ENCODE measurements at regions not wholly inside any gene's neighbourhood (a gene's known extent, or its start where the extent isn't known, plus 50 kb on each side); places are given as distances from the start of the nearest gene placed in this dataset.
"Not testable (repeated sequence)": the region's sequence is repeated elsewhere in the genome, so short reads cannot be mapped to it uniquely, and the experiment has no call there.

DNA sequence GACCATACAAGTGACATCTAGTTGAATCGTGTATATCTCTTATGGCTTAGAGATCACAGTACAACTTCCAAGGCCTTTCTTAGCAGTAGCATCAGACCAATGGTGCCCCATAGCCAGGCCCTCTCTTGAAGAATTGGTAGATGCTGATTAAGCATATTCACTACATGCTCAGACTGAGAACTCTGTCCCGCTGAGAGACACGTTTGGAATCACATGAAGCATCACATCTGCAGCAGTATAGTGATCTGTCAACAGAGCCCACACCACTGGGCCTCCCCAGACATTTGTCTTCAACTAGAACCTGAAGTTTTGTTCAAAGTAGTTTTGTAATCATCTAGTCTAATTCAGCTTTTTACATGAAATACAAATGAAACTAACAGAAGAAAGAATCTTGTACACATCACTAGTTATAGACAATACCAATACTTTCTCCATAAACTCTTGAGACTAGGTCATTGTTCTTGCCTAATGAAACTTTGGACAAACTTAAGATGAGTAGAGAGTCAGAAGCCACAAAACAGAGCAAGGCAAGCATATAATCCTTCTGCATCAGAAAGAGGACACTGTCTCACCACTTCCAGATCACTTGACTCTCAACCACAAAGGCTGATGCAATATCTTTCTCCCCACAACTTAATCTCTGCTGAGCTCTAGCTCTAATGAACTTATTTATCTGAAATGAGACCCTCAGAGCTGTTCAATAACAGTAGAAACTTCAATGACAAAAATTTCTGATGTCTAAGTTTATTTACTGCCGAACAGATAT, 182.7 kb downstream of the TBX18 start:
- peak; percentile 73 for DNase-seq (ENCODE audit: low read depth)

DNA sequence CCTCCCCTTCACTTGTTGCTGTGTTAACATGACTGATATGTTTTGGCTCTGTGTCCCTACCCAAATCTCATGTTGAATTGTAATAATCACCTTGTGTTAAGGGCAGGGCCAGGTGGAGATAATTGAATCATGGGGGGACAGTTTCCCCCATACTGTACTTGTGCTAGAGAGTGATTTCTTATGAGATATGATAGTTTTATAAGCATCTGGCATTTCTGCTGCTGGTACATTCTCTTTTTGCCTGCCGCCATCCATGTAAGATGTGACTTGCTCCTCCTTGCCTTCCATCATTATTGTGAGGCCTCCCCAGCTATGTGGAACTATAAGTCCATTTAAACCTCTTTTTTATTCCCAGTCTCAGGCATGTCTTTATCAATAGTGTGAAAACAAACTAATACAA, 185.0 kb downstream of the TBX18 start:
- DNase-seq (ENCODE audit: low read depth), result no peak

DNA sequence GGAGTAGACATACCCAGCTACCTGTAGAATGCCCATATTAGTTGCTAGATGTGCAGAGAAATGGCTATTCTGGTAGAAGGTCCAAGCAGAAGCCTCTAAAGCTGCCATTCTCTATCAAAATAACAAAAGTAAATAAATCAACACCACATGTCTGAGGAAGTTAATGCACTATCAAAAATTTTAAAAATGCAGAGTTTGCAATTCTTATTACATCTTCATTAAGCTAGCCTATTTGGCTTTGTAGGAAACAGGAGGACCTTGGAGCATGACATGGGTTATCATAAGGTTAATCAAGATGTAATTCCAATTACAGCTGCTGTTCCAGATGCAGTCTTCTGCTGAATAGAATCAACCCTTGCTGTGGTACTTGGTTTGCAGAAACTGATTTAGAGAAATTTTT, 188.4 kb downstream of the TBX18 start:
- DNase-seq (ENCODE audit: low read depth), result no peak

DNA sequence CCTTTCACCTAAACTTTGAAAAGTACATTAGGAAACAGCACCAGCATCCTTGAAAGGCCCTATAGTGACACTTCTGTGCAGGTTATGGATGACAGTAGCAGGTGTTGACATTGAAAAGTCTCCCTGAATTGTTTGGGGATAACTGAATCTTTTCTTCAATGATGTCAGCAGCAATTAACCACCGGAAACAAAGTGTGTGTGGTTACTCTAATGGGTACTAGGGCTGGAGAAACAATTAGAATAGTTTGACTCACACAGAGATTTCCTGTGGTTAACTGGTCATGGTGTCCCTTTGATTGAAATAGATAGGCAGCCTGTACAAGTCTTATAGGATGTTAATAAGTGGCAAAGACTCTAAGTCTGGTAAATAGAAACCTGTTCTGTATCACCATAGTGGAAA, 189.1 kb downstream of the TBX18 start:
- peak; percentile 83 for DNase-seq (ENCODE audit: low read depth)

DNA sequence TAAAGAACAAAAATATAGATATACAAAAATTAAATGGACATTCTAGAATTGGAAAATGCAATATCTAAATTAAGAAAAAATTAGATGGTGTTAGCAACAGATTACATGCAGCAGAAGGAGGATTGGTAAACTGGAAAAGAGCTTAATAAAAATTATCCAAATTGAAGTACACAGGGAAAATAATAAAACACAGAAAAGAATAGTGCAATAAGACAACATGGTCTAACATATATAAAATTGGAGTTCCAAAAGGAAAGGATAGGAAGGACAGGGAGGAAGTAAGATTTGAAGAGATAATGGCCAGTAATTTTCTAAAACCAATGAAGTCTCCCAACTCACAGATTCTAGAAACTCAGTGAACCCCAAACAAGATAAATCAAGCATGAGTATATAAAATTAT, 194.5 kb downstream of the TBX18 start:
- DNase-seq (ENCODE audit: low read depth), result no peak

DNA sequence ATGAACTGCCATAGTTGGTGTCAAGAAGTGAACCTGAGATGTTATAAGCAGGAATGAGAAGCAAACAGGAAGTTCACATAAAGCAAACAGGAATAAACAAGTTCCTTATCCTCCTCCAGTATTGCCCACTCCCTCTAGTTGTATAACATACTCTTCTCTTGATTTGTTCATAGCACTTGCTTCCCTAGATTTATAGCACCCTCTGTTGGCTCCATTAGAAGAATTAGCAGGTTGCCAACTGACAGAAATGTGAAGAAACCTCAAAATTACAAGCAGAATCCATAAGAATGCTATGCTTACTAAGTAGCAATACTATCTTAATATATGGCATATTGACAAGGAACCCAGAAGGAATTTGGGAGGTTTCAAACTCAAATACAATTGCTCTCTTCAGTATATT, 195.4 kb downstream of the TBX18 start:
- peak; percentile 60 for DNase-seq (ENCODE audit: low read depth)

DNA sequence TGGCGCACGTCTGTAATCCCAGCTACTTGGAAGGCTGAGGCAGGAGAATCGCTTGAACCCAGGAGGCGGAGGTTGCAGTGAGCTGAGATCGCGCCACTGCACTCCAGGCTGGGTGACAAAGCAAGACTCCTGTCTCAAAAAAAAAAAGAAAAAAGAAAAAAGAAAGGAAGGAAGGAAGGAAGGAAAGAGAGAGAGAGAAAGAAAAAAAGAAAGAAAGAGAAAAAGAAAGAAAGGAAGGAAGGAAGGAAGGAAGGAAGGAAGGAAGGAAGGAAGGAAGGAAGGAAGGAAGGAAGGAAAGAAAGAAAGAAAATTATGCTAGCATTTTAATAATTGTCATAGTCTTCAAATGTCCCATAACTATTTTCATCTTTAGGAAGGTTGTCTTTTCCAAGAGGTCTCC, 198.7 kb downstream of the TBX18 start:
- not testable (repeated sequence) for DNase-seq (ENCODE audit: low read depth)

DNA sequence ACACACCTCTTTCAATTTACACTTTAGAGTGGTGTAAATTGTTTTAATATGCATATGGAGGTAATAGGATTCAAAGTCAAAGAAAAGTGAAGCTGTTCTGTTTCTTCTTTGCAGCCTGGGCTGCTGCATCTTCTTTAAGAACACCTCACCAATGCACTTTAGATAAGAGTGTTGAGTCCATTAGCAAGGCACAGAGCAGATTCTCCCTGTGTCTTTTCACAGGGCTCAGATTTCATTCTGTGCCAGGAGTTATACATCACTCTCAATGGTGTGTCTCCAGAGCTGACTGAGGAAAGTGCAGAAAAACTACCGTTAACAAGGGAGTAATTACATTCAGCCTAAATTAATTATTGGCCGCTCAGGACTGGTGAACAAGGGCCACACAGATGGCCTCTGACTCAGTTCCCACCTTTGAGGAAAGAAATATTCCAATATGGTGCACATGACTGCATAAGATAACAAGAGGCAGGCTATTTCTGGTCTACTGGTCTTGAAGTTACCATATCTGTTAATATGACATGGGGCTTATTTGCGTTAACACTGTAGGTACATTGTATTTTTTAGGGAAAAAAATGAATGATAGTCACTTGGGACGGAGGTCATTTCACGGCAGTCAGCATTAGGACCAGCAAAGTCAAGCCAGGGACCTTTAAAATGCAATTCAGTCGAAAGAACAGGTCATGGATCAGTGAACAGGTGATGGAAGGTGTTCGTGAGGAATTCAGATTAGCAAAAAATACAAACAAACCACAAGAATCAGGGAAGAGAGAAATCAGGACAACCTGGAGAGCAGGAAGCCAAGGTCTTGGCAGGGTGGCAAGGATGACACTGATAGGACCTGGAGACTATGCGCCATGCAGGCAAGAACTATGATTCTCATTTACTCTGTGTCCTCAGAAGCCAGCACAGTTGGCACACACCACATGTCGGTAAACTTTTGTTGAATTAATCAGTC, 203.7 kb downstream of the TBX18 start:
- DNase-seq (ENCODE audit: low read depth), result no peak

DNA sequence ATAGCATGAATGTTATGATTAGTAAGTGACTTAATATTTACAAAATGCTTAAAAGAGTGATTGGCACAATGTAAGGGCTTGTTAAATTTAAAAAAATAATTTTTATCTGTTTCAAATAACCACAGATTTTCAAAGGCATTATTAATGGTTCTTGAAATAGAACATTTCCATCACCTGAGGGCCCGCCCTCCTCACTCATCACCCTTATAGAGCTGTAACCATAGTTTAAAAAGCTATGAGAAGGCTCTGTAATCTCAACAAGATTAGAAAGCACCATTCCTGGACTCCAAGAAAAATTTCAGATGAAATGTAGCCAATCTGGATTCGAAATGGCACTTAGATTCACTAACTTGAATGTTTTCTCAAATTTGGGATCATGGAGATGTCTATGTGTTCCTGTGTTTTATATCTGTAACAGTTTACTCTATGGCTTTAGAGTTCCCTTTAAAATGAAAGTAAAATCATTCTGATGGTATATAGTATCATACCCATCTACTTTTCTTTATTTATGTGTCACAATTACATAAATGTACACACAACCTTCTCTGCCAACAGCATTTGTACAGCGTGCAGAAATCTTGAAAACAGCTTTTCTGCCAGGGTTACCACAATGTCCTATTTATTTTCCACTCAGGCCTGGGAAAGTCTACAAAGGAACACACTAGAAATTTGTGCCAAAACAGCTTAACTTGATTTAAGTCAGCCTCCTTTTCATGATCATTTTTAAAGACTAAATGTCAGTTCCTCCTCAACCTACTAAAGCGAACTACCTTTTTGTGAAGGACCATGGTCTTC, 207.7 kb downstream of the TBX18 start:
- no peak for DNase-seq (ENCODE audit: low read depth)

DNA sequence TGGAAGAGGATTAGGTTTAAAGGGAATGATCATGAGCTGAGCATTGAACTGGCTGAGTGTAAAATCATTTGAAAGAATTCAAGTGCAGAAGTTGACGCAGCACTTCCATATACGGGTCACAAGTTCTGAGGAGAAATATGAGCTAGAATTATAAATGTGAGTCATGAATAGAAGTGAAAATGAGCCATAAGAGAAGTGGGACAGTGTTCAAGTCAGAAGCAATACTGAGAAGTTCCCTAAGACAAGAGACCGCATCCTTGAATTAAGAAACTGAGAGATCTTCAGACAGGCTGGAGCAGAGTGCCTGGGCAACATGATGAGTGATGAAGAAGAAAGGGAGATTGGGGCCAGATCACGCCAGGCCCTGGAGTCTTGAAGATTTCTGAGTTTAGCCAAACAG, 209.7 kb downstream of the TBX18 start:
- DNase-seq (ENCODE audit: low read depth), result no peak

DNA sequence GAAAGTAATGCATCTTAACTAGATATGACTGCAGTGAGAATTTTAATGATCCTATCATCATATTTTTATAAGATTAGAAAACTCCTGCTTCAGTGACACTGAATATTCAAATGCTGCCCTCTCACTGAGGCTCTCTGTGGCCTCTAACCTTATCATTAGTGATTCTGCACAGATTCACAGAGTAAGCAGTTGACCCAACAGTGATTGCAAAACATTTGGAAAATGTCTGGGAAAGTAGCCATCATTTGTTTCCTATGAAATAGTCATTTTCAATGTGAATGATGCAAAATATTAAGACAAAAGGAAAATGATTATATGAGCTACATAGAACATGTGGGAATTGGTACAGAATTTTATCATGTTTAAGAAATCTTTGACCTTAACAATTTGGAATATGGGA, 210.3 kb downstream of the TBX18 start:
- DNase-seq (ENCODE audit: low read depth), result no peak

DNA sequence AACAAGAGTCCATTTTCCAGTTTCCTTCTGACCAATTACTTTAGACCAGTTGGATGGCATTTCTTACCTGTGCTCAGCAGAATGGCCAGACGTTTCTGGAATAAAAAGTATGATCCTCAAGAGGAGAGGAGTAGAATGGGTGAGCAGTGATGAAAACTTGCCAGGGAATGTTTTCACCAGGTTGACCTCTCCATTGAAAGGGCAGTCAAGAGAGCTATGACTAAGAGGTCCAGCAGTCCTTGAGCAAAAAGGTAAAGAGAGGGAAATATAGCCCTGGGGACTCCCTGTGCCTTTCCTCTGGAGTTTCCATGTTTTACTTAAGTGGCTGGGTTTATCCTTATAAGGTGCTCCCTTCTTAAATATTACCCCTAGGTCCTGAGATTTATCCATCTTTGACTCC, 210.9 kb downstream of the TBX18 start:
- DNase-seq (ENCODE audit: low read depth), result no peak

DNA sequence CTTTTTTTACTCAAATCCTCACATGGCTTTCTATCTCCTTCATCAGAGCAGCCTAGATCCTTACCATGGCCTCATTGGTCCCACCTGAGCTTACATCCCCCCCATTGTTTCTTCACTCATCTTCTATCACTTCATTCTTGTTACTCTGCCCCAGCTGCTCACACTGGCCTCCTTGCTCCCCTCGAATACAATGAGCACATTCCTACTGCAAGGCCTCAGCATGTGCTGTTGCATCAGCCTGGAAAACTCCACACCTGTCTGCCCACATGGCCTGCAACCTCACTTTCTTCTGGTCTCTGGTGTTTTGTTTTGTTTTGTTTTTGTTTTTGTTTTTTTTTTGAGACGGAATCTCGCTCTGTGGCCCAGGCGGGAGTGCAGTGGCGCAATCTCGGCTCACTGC, 212.6 kb downstream of the TBX18 start:
- DNase-seq (ENCODE audit: low read depth), result no peak

DNA sequence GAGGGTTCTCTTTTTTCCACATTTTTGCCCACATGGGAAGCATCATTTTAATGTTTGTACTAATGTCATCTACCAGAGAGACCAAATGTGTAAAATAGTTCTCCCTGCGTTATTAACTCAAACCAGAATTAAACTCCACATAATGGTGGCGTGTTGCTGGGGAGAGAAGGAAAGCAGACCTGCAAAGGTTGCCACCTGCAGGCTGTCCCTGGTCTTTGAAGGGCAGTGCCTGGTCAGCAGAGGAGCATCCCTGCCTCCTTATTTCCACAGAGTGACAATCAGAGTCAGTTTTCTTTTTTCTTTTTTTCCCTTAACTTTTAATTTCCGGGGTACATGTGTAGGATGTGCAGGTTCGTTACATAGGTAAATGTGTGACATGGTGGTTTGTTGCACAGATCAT, 214.5 kb downstream of the TBX18 start:
- no peak for DNase-seq (ENCODE audit: low read depth)

DNA sequence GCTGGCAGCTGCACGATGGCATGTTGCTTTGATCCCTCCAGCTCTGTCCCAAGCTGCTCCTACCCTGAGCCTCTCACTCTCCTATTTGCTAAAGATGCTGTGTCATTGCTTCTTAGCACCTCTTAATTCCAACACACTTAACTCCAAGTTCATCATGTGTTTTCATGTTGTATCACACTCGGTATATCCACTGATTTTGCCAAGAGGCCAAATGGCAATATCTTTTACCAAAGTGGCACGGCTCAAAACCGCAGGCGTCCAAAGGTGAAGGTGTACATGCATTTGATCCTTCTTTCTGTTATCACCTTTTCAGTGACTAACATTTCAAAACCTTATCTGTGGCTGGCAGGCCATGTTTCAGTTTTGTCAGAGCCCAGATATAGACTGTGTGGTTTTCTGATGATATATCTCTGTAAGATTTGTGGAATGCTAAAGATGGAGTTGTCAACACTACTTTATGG, 217.0 kb downstream of the TBX18 start:
- no peak for DNase-seq (ENCODE audit: low read depth)

DNA sequence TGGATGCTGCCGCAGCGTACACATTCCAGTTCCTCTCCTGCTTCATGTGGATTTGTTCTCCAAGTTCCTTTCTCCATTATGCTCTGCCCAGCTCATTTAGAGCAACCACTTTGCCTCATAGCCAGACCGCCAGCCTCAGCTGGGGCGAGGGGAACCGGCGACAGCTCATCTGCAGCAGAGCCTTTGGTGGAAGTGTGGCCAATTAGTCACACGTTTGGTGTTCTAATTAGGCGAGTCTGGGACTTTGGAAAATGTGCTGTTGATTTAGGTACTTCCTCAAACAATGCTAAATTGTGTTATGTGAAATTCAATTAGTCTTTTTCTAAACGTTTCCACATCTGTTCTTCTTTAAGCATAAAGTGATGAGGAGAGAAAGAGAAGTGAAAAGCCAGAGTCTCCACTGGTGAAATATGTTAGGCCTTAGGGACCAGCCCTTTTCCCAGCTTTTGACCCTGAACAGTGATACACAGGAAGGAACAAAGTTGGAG, 217.9 kb downstream of the TBX18 start:
- no peak for DNase-seq (ENCODE audit: low read depth)

DNA sequence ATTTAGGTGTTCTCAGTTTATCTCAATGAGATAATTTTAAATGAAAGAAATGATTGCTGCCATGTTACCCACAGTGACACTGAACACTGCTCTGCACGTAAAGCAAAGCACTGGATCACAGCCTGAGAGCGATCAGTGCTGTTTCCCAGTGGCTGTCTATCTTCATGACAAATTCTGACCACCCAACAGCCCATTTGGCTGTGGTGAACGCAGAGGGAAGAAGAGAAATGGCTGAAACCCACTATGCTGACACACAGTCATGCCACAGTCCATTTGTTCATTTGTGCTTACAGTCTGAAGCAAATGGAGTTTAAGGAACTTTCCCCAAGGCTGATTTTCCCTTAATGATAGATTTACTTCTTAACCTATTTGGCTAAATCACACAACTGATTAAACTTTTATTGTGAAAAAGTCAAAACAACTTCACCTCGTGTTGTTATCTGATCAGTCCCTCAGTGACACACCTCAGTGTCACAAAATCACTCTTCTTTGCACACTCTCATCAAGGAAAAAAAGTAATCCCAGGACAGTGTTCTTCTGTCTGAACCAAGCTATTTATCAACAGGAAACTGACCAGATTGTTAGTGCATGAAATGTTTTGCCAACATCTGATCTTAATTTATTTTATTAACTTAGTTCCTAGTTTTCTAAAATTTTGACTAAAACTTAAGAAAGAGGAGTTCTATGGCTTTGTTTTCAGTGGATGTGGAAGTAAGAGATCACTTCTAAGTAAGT, 225.1 kb downstream of the TBX18 start:
- DNase-seq (ENCODE audit: low read depth), result no peak

DNA sequence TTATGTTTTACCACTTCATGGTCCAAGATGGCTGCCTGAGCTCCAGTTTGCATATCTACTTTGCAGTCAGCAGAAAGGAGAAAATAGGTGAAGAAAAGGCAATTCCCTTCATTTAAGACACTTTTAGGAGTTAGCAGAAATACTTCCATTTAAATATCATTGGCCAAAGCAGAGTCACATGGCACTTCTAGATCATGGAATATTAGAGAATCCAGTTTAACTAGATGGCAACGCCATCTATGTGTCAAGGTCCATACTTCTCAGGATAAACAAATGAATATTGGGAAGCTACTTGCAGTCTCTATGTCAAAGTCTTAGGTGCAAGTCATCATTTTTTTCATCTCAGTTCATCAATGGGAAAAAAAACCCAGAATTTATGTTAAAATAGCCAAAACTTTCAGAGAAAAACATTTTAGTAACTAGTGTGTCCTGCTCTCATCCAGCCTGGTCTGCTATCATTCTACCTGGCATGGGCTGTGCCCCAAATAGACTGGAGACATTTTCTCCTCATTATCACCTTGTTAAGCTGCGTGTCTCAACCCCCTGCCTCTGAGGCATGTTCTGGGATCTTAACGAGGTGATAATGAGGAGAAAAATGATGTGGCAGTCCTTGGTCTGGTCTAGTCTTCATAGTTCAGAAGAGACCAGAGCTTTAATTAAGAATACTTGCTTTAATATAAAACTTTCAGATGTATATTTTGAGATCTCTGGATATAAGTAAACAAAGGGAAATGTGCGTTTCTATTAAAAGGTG, 227.3 kb downstream of the TBX18 start:
- DNase-seq (ENCODE audit: low read depth), result peak; percentile 26

DNA sequence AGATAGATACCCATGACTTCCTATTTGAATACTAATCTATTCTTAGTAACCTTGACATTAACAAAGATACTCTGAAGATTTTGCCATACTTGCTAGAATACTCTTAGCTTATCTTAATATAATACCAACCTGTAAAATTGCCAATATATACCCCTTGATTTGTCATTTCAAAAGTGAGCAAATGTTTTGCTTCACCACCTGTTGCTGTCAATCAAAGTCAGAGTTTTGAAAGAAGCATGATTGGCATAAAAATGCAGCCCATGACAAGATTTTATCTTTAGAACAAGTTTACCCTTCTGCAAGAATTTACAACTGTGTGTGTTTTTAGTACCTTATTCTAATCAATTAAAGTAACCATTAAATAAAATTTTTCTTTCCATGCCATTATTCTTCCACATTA, 236.2 kb downstream of the TBX18 start:
- no peak for DNase-seq (ENCODE audit: low read depth)

DNA sequence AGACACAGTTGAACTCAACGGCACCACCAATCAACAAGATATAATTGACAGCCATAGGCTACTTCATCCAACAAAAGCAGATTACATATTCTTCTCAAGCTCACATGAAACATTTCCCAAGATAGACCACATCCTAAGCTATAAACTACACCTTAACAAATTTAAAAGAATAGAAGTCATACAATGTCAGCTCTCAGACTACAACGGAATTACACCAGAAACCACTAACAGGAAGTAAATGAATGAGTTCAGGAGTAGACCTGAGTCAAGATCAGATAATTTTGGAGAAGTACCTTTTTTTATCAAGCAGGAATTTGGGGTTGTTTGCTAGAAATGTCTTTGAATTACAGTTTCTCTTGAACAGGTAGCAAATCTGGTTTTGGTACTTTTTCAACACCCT, 237.8 kb downstream of the TBX18 start:
- no peak for DNase-seq (ENCODE audit: low read depth)

DNA sequence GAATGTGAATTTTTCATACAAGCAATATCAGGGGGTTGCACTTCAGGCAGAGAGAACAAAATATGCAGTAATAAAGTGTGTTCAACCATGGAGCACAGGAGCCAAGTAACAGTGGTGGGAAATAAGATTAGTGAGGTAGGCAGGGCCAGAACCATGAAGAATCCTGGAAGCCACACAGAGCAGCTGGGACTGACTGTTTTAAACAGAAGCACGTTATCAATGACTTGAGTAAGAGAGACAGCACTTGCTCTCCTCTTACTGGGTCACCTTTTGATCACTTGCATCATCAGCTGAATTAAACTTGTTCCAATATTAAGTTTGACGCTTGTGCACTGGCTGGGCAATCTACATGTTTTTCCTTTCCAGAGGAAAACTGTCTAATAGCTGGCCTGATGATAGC, 238.5 kb downstream of the TBX18 start:
- no peak for DNase-seq (ENCODE audit: low read depth)
